Hepatocyte (in vitro differentiated cells): ENCODE measurements at regions not wholly inside any gene's neighbourhood (a gene's known extent, or its start where the extent isn't known, plus 50 kb on each side); places are given as distances from the start of the nearest gene placed in this dataset.

Experiments used
- EZH2 ChIP-seq: fragments of 200-600 bp; sonication (generic); IDR thresholded peaks from 2 replicates; pipeline ENCODE4 v1.6.1; 2016; ENCODE audit warnings: antibody characterized with exemption, mild to moderate bottlenecking, borderline replicate concordance
- EZH2phosphoT487 ChIP-seq: fragments of 200-600 bp; sonication (generic); IDR thresholded peaks from one replicate; pipeline ENCODE4 v1.6.1; 2018; ENCODE audit warnings: antibody characterized with exemption, mild to moderate bottlenecking, low read depth, moderate library complexity; ENCODE audit not compliant: unreplicated experiment, severe bottlenecking
- TF ChIP-seq, protein P1 (sequence below): fragments of 200-600 bp; sonication (generic); IDR thresholded peaks from 2 replicates; pipeline ENCODE4 v1.5.1; 2016; ENCODE audit warnings: antibody characterized with exemption, mild to moderate bottlenecking; ENCODE audit not compliant: poor library complexity

DNA sequence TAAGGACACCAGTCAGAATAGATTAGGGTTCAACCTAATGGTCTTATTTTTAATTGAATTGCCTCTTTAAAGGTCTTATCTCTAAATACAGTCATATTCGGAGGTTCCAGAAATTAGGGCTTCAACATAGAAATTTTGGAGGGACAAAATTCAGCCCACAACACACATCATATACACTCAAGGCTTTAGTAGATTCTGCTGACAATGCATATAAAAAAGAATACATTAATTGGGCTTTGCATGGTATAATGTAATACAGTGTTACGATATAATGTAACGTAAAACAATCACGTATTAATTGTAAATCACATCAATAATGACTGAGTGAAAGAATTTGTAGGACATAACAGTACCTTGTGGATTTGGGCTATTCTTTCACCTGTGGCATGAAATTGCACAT, 787.8 kb downstream of the STIM2 start:
- TF ChIP-seq EZH2 (no peak), EZH2phosphoT487 (no peak)
- TF ChIP-seq, protein P1, sequence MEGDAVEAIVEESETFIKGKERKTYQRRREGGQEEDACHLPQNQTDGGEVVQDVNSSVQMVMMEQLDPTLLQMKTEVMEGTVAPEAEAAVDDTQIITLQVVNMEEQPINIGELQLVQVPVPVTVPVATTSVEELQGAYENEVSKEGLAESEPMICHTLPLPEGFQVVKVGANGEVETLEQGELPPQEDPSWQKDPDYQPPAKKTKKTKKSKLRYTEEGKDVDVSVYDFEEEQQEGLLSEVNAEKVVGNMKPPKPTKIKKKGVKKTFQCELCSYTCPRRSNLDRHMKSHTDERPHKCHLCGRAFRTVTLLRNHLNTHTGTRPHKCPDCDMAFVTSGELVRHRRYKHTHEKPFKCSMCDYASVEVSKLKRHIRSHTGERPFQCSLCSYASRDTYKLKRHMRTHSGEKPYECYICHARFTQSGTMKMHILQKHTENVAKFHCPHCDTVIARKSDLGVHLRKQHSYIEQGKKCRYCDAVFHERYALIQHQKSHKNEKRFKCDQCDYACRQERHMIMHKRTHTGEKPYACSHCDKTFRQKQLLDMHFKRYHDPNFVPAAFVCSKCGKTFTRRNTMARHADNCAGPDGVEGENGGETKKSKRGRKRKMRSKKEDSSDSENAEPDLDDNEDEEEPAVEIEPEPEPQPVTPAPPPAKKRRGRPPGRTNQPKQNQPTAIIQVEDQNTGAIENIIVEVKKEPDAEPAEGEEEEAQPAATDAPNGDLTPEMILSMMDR = no peak
